Retinal pigment epithelial cell (primary cell): ENCODE measurements at regions not wholly inside any gene's neighbourhood (a gene's known extent, or its start where the extent isn't known, plus 50 kb on each side); places are given as distances from the start of the nearest gene placed in this dataset.

Source experiments
- DNase-seq: peaks from one replicate; pipeline ENCODE4 v3.0.0-alpha.2; 2010; ENCODE audit warnings: low read depth
- H3K4me3 ChIP-seq: 2 replicates; pipeline ENCODE4 v1.5.1; 2011; ENCODE audit warnings: mild to moderate bottlenecking, low read length, control low read depth, moderate library complexity
- TF ChIP-seq, protein P1 (sequence below): conservative IDR thresholded peaks from 2 replicates; pipeline ENCODE4 v1.5.1; 2011; ENCODE audit warnings: low read depth, low read length, control low read depth, inconsistent platforms

DNA sequence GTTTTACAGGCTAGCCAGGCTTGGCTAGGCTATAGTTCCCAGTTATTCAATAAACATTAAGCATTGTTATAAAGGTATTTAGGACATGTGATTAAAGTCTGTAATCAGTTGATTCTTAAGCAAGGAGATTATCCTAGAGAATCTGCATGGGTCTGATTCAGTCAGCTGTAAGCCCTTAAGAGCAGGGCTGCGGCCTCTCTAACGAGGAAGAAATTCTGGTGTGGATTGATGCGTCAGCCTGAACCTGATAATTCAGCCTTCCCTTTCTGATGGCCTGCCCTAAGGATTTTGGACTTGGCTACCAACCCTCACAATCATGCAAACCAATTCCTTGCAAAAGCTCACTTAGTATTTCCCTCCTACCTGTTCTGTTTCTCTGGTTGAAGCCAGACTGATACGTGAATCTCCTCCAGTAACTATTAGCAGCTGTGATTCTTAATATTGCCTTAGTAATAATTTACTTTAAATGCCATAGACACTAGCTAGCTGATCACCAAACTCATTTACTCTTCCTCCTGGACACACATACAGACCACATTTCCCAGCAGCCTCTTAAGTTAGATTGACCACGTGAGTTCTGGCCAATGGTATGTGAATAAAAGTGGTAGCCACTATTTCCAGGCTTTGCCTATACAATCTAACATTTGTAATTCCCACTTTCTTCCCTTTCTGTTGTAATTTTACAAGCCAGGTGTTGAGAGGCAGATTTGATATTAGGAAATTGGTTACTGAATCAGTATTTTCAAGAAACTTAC is 678.0 kb upstream of the INTU start:
- H3K4me3 ChIP-seq: no peak overlapping the region
- TF ChIP-seq, protein P1, sequence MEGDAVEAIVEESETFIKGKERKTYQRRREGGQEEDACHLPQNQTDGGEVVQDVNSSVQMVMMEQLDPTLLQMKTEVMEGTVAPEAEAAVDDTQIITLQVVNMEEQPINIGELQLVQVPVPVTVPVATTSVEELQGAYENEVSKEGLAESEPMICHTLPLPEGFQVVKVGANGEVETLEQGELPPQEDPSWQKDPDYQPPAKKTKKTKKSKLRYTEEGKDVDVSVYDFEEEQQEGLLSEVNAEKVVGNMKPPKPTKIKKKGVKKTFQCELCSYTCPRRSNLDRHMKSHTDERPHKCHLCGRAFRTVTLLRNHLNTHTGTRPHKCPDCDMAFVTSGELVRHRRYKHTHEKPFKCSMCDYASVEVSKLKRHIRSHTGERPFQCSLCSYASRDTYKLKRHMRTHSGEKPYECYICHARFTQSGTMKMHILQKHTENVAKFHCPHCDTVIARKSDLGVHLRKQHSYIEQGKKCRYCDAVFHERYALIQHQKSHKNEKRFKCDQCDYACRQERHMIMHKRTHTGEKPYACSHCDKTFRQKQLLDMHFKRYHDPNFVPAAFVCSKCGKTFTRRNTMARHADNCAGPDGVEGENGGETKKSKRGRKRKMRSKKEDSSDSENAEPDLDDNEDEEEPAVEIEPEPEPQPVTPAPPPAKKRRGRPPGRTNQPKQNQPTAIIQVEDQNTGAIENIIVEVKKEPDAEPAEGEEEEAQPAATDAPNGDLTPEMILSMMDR: no peak
- DNase-seq: peak; percentile 71

DNA sequence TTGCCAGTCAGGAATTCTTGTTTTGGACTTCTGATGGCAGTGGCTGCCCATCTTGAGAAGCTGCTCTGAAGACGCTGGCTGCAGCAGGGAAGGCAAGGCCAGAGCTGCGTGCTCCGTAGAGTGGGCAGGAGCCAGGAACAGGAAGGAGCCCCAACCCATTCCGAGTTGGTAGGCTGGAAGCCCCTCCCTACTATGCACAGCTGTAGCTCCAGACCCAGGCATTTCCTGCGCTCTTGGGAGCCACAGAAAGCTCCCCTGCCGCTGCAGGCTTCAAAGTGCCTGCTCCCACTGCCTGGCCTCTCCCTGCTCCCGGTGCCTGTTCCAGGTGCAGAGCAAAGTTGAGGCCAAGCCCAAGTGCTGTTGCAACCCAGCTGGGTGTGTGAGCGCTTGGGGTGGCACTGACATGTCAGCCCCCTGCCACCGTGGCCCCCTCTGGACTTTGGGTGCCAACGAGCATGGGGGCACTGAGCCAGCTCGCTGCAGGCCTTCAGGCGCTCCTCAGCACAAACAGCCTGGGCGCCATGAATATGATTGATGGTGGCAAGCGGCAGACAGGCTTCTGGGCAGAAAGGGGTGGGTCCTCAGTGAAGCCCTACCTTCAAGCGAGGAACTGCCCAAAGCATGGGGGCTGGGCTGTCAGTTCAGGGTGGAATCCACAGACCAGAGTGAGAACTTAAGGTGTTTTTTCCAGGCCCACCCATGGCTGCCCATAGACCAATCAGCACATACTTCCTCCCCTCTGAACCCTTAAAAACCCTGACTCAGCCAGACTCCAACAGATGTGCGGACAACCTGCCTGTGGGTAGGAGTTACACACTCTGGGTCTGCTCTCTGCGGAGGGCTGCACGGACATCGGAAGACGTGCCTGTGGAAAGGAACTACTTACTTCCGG is 677.2 kb upstream of the INTU start:
- H3K4me3 ChIP-seq: no peak overlapping the region
- DNase-seq: no peak
- TF ChIP-seq, protein P1: no peak

DNA sequence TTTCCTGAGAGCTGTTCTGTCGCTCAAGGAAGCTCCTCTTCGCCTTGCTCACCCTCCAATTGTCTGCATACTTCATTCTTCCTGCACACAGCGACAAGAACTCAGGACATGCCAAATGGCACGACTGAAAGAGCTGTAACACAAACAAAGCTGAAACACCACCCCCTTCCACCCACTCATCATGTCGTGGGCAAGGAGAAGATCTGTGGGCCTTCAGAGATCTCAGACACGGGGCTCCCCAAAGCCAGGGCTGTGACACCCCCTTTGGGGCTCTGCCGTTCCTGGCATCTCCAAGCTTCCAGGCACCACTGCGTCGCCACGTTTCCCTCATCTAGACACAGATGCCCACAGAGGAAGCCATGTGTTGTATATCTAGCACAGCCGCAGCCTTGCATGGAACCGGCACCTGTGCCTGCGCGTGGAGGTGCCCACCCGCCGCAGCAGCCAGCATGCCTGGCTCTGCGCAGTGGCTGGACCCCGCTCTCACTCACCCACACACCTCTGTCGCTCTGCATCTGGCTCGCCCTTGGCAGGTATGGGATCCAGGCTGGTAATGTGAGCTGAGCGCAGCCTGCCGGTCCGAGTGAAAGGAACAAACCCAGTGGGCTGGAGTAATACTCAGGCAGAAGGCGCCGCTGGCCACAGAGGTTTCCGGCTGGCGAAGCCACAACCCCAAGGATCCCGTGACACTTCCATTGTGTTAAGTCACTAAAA is 676.4 kb upstream of the INTU start:
- DNase-seq: no peak
- no peak overlapping the region for H3K4me3 ChIP-seq
- TF ChIP-seq, protein P1: no peak

DNA sequence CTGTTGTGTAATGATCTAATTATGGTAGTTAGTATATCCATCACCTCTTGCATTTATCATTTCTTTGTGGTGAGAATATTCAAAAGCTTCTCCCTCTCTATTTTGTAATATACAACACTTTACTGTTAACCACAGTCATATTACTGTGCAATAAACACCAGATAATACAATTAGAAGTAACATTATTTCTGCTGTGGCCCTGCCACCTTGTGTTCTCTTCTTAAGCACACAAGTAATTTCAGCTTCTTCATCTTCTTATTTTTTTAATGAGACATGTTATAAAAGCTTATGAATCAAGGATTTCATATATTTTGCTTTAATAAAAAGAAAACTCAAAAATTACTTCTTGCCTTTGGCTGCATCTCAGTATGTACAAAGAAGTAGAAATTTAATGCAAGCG is 675.2 kb upstream of the INTU start:
- no peak overlapping the region for H3K4me3 ChIP-seq
- TF ChIP-seq, protein P1: peak; percentile 22
- DNase-seq: no peak

DNA sequence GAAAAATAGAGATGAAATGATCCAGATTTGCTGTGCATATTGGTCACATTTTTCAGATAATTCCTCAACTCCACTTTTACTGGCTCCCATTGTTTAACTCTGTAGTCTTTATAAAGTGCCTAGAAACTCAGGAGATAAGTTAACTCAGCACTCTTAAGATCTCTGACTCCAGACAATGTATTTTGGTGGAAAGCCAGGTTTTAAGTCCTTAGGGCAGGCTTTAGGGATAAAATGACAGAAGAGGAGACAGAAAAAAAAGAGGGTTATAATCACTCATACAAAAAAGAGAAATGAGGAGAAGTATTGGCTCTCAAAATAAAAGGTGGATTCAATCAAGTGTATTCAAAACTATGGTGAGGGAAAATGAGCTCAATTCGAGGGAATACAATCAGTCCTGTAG is 674.8 kb upstream of the INTU start:
- DNase-seq: no peak
- TF ChIP-seq, protein P1: no peak
- H3K4me3 ChIP-seq: no peak overlapping the region

DNA sequence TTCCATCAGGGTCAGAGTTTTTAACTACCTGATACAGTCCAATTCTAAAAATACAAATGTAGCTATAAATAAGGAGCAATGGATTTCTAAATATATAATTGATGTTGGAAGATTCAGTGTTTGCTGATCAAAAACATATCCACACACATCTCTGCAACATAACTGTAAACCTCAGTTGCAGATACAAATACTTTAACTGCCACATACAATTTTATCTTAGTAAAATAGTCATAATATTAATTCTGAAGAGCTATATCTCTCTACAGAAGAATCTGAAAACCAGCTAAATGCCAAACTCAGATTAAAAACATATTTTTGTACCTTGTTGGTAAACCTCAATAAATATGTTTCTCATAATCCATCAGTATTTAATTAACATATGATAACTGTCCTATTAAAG is 674.3 kb upstream of the INTU start:
- TF ChIP-seq, protein P1: no peak
- DNase-seq: no peak
- no peak overlapping the region for H3K4me3 ChIP-seq
